Fibroblast of villous mesenchyme (primary cell): ENCODE measurements at regions not wholly inside any gene's neighbourhood (a gene's known extent, or its start where the extent isn't known, plus 50 kb on each side); places are given as distances from the start of the nearest gene placed in this dataset.
"Not testable (repeated sequence)": the region's sequence is repeated elsewhere in the genome, so short reads cannot be mapped to it uniquely, and the experiment has no call there.

Experiments
- DNase-seq: peaks from one replicate; pipeline ENCODE4 v3.0.0-alpha.2; 2010; ENCODE audit warnings: low read depth
- H3K4me3 ChIP-seq: 2 replicates; pipeline ENCODE4 v1.5.1; 2011; ENCODE audit warnings: low read depth, mild to moderate bottlenecking, low read length
- CTCF ChIP-seq: IDR thresholded peaks from 2 replicates; pipeline ENCODE4 v1.5.1; 2012; ENCODE audit warnings: low read depth, mild to moderate bottlenecking, low read length; ENCODE audit not compliant: insufficient read depth

- DNase-seq: no peak
- no peak for TF ChIP-seq CTCF
- H3K4me3 ChIP-seq: no peak overlapping the region
Measured at GRCh38 chrX:143304025-143304424, 213.2 kb downstream of the SPANXN3 start.

- DNase-seq: no peak
- TF ChIP-seq CTCF: no peak
- H3K4me3 ChIP-seq: no peak overlapping the region
Measured at GRCh38 chrX:143298663-143299241, 218.5 kb downstream of the SPANXN3 start.

GRCh38 chrX:143296521-143296920 is 220.8 kb downstream of the SPANXN3 start:
- TF ChIP-seq CTCF: no peak
- no peak for DNase-seq

GRCh38 chrX:143287236-143287635 is 230.0 kb downstream of the SPANXN3 start:
- H3K4me3 ChIP-seq: no peak overlapping the region
- no peak for DNase-seq
- no peak for TF ChIP-seq CTCF

More at GRCh38 chrX:143296521-143296920, 220.8 kb downstream of the SPANXN3 start:
- H3K4me3 ChIP-seq: no peak overlapping the region

GRCh38 chrX:143270317-143270716 is 244.6 kb downstream of the SPANXN4 start:
- TF ChIP-seq CTCF: no peak

GRCh38 chrX:143244593-143244992 is 218.9 kb downstream of the SPANXN4 start:
- DNase-seq, H3K4me3 ChIP-seq: not testable (repeated sequence)

More at GRCh38 chrX:143270317-143270716, 244.6 kb downstream of the SPANXN4 start:
- no peak overlapping the region for H3K4me3 ChIP-seq
- DNase-seq: no peak

- DNase-seq: no peak
- no peak overlapping the region for H3K4me3 ChIP-seq
- TF ChIP-seq CTCF: no peak
Measured at GRCh38 chrX:143240658-143241057, 214.9 kb downstream of the SPANXN4 start.
